GM21723 (cell line): ENCODE measurements at regions not wholly inside any gene's neighbourhood (a gene's known extent, or its start where the extent isn't known, plus 50 kb on each side); places are given as distances from the start of the nearest gene placed in this dataset.

ENCODE experiments used
- ATAC-seq: cut with Tn5 transposase; IDR thresholded peaks from one replicate; pipeline ENCODE4 v1.9.1; 2021; ENCODE audit warnings: mild to moderate bottlenecking, moderate library complexity; ENCODE audit not compliant: unreplicated experiment

DNA sequence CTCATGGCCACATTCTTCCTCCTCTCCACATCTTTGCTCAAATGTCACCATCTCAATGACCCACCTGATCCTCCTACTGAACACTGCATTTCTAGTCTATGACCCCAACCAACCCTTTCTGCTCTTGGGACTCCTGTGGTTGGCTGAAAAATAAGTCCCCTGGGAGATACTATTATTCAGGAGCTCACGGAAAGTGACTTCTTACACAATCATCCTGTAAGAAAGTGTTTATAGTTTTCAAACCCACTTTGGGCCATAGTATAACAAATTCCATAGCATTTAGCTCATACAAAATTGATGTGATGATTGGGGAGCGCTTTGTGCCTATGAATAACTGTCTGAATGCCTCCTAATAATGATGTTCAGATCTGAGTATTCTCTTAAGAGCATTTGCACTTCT is 161.4 kb upstream of the HS3ST1 start:
- ATAC-seq: no peak

DNA sequence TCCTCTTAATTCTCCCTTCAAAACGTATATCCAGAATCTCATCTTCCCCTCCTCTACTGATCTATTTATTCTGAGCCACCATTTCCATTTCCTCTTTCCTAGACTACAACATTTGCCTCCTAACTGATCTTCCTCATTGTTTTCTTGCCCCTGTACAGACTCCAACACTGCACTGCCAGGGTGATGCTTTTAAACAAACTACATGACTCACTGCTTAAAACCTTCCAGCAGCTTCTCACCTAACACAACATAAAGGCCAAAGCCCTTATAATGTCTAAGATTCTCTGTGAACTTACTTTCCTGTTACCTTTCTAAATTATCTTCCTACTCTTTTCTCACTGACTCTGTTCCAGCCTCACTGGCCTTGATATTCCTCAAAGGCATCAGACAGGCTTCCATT is 161.0 kb upstream of the HS3ST1 start:
- ATAC-seq: no peak

DNA sequence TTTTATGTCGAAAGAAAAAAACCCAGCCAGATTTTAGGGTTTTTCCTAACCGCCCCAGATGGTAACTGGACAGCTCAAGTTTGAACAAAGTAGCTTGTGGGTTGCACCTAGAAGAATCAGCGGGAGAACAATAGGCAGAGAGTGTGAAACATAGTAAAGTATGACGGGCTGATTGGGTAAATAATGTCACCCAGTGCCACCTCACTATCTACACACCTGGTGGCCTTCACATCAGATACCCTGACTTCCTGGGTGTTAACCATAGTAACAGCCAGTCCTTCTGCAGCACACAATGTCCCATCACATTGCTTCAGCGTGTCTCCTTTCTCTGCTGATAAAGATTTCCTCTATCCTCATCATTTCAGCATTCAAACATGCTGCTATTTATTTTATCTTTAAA is 159.1 kb upstream of the HS3ST1 start:
- no peak for ATAC-seq

DNA sequence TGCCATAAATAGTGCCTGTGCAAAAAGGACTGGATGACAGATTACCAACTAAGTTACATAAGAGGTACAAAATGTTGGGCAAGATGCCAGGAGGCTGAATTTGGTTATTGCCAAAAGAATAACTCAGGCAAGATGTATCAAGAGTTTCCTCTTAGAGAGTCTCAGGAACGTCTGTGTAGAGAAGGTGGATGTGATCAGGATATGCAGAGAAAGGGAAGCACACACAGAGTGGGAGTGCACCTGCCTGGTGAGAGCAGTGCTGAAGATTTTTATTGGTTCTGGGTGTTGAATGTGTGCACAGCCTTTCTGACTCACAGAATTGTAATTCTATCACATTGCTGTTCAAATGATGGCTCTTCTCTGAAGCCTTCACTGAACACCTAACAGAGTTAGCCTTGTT is 156.8 kb upstream of the HS3ST1 start:
- ATAC-seq: no peak

DNA sequence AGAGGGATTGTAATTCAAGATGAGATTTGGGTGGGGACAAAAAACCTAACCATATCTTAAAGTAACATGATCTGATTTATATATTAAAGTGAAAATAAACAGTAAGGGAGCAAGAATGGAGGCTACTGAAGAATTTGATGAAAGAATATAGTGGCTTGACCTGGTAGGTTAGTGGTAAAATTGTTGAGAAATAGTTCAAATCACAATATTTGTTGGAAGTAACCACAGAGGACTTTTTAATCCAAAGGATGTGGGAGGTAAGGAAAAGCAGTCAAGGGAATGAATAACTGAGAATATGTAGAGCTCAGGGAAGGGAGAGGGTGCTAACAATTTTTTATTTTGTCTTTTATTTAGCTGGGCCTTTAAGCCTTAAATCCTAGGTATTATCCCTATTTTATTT is 139.8 kb upstream of the HS3ST1 start:
- ATAC-seq: no peak

DNA sequence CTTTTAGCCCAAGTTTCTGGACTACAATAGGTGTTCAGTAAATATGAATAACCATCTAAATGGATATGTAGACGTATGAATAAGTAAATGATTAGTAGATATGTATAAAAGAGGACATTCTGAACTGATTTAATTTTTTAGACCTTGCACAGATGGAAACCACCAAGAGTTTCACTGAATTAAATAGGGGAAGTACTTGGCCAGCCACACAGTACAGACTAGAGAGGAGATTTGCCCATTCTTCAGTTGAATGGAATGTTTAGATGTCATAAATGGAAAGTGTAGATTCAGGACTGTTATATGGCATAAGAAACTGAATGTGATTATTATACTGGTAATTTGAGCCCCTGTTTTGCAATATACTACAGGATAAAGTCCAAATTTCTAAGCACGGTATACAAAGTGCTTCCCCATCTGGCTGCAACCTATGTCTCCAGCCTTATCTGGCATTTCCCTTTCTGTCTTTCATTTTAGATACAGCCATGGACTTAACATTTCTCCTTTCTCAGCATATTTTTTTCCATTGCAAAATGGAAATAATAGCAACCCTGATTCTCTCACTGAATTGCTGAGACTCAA is 137.8 kb upstream of the HS3ST1 start:
- ATAC-seq: peak; percentile 73

DNA sequence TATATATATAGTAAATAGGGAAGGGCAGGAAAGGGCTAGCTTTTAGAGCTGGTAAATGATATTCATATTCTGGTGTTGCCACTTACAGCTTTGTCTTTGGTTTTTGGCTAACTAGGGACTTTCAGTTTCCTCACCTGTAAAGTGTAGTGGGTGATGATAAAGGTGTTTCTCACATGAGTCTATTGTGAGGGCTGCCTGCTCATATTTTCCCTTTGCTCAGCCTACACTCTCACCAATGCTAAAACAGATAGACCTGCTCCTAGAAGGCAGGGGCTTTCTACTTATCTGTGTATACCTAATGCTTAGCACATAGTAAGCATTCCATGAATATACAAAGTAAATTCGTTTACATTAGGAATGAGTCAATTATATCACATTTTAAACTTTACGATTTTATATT is 137.2 kb upstream of the HS3ST1 start:
- ATAC-seq: no peak

DNA sequence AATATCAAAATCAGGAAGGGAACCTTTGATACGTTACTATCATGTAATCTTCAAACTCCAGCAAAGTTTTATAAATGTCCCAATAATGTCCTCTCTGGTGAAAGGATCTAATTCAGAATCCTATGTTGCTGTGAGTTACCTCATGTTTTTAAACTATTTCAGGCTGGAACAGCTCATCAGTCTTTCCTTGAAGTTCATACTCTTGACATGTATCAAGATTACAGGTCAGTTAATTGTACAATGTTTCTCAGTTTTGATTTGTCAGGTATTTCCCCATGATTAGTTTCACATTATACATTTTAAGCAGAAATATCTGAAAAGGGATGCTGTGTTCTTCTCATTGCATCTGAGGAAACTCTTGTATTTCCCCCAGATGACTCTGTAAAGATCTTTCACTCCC is 136.5 kb upstream of the HS3ST1 start:
- ATAC-seq: no peak

DNA sequence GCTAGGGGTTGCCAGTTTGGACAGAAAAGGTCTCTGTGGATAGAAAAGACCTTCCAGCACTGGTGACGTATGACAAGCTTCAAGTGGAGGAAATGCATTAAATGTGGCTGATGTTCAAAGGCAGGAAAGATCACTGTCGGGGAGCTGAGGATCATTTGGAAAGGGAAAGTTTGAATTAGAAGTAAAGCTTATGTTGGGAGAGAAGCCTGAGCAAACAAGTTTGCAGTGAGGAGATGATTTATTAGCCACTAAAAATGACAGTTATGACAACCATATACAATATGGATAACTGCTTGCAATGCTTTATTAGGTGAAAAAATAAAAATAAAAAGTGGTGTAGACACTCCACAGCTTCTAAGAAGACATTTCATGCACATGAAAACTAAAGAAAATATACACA is 135.3 kb upstream of the HS3ST1 start:
- no peak for ATAC-seq

DNA sequence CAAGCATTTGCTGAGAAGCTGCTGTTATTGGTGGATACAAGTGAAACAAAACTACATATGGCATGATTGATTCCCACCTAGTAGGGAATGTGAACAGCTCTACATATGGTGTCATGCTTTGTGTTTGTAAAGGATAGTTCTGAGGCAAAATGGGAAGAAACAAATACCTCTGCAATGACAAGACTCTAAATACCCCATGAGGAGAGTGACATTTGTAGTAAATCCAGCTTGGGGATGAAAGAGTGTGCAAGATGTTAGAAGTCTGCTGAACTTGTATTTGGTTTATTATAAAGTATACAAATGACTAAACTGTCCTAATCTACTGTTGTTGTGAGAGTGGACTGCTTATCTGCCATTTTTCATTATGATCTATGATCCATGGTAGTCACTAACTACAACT is 120.8 kb upstream of the HS3ST1 start:
- ATAC-seq: no peak

DNA sequence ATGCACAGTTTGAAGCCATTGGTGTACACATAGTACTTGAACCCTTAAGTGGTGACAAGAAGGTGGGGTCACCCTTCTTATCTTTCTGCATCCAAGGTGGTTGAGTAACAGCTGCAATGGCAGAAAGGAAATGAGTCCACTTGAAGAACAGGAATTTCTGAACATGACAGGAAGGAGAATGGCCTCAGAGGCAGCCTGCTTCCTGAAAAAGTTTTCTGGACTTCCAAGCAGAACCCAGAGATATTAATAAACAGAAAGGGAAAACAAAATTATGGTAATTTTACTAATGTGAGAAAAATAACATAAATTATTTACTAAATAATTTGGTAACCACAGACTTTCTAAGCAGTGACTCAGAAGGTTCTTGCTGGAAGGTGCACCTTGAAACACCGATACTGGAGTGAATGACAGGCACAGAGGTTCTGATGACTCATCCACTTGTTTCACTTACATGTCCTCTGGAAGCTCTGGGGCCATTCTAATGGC is 119.9 kb upstream of the HS3ST1 start:
- ATAC-seq: peak; percentile 87

DNA sequence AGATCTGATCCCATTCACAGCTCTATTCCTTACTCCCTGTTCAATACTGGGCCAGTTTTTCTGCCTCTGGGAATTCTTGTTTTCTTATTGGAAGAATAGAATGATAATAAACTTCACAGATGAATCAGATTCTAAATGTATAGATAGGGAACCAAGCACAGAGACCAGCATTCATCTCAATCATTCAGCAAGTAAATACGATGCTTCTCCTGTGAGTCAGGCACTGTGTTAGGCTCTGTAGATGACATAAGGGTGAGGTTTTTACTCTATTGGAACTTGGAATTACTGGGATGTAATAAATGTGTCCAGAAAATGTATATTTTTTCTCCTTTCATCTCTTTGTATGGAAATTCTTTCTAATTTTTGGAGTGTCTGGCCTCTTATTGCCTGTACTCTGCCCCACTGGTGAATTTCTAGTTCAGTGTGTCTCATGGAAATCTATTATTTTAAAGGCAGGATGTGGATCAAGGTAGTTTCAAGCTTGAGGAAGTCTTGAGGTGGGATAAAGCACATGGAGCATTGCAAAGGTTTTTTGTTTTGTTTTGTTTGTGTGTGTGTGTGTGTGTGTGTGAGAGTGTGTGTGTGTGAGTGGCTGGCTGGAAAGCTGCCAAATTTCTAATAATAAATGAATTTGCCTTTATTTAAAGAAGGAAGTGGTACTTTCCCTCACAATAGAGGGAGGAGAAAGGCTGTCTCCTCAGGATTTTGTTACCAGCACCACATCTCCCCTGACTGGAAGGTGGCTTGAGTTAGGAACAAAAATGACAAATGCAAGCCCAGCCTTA is 117.9 kb upstream of the HS3ST1 start:
- no peak for ATAC-seq

DNA sequence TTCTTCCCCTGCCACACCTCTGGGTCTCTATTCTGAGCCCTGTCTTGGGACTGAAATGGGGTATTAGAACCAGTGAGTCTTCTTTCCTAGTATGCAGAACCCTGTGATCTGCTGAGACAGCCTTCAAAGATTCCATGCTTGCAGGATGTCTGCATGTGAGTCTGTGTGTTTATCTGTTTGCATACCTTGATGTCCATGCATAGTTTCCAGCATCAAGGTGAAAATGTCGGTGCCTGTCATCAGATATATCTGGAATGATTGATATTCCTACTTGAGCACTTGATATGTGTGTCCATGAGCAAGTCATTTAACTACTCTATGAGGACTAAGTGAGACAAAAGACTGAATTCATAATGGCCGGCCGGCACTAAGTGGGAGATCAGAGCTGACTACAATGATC is 117.0 kb upstream of the HS3ST1 start:
- no peak for ATAC-seq

DNA sequence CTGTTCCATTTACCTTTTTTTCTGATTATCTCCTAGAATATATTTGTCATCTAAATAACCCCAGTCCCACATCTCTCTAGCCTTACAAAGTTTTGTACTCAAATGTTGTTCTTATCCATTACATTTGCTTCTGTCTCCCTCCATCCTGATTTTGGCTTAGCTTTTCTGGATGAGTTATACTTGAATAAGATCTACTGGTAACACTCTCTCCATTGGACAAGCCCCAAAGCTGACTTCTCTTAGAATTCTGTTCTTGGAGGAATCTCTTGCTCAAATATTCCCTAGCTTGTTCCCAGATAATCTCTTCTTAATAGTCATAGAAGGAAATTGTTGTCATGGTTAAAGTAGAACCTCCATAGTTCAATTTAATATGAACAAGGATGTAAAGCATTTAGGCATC is 115.5 kb upstream of the HS3ST1 start:
- ATAC-seq: no peak

DNA sequence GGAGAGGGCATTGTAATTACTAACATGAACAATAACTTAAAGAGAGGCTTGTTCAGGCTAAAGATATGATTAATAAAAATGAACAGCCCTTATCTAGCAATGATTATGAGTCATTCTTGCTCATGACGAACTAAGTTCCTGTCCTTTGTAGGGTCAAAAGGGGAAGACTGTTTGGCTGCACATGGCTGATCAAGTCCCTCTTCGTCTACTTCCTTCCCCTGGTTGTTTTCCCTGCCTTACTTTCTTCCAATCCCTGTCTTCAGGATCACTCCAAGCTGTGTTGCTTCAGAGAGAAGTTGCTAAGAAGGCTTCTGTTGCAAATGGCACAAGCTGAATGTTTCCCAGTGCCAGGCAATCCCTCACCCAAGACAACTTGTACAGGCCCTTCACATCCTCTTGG is 115.0 kb upstream of the HS3ST1 start:
- no peak for ATAC-seq

DNA sequence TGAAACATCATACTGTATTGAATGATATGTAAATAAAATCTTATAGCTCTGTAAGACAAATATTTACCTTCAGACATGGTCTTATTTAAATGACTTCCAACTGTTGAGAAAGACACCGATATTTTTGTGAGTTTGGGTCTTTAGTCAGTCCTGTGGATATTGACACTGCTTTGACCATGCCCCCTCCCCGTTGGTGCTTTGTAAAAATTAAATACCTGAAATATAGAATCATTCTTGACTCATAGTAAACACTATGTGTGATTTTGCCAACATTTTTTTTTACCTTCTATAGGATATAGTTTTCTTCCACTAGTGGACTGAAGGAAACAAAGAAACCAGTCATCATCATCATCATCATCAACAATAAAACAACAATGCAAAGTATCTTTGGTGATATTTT is 114.3 kb upstream of the HS3ST1 start:
- no peak for ATAC-seq

DNA sequence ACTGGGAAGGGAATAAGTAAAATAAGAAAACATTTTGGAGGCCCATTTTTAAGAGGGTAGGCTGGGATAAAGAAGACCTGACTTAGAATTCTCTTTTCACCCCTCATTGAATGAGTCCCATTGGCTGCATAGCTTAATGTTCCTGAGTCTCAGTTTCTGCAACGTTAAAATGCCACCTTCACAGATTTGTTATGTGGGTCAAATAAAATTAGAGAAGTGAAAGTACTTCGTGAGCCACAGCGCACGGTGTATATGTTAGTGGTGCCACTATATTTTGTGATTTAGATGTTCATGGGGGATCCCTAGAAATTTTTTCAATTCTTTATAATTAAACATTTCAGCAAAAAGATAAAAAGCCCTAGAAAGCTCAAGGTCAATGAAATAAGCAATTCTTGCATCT is 109.2 kb upstream of the HS3ST1 start:
- no peak for ATAC-seq

DNA sequence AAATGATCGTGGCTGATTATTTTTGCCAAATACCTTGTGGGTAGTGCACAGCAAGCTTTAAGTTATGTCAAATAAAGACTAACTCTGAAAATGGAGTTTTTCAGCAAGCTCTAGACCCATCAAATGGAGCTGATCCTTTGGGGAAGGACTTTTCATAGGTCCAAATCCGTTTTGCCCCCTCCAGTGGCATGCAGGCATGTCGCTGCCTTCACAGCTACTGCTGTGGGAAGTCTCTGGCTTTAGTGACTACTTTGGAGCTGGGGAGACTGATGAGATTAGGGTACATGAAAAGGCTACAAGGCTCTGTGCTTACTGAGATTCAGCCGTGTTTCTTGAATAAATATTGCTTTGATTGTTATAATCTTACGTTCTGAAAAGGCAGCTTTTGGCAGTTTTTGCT is 106.6 kb upstream of the HS3ST1 start:
- no peak for ATAC-seq

DNA sequence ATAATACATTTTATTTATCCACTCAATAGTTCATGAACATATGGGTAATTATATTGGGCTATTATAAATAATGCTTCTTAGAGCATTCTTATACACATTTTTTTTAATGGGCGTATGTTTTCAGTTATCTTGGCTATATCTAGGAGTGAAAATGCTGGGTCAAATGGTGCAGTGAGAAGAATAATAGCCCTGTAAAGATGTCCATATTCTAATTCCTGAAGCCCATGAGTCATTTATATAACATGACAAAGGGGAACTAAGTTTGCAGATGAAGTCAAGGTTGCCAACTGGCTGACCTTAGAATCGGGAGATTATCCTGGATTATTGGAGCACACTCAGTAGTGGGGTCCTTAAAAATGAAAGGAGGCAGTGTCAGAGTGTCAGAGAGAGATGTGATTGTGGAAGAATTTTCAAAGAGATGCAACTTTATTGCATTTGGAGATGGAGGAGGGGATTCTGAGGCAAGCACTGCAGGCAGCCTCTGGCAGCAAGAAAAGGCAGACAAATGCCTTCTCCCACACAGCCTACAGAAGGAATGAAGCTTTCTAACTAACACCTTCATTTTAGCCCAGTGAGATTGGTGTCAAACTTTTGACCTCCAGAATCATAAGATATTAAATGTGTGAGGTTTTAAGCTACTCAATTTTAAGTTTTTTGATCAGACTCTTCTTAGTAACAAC is 106.1 kb upstream of the HS3ST1 start:
- ATAC-seq: no peak

DNA sequence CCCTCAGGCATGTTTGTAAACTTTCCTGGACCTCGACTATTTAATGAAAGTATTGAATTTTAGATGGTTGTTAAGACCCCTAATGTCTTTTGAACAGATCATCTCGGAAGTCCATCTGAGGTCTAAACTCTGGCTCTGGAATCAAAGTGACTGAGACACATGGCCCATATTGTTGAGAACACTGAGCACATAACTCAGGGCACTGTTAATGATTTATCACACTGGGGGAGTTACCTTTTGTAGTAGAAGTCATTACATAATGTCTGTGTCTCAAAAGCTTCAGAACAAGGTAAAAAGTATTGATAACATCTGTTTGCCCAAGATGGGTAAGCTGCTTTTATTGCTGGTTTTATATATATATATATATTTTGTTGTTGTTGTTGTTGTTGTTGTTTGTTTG is 103.4 kb upstream of the HS3ST1 start:
- no peak for ATAC-seq

DNA sequence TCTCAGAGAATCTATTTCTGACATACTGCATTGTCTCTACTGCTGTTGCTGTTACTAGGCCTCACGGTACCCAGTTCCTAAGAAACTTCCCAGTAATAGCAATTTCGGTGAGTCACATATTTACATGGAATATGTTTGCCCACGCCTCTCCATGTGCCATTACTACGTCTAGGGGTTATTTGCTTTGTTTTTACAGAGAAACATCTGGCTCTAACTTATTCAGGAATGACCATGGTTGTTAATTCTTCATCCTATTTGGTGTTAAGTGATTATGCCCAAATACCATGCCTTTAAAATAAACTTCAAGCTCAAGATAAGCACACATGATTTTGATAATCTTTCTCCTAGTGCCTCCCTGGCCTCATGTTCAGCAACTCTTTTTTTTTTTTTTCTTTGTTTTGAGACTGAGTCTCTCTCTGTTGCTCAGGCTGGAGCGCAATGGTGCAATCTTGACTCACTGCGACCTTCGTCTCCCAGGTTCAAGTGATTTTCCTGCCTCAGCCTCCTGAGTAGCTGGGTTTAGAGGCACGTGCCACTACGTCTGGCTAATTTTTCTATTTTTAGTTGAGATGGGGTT is 101.0 kb upstream of the HS3ST1 start:
- ATAC-seq: no peak

DNA sequence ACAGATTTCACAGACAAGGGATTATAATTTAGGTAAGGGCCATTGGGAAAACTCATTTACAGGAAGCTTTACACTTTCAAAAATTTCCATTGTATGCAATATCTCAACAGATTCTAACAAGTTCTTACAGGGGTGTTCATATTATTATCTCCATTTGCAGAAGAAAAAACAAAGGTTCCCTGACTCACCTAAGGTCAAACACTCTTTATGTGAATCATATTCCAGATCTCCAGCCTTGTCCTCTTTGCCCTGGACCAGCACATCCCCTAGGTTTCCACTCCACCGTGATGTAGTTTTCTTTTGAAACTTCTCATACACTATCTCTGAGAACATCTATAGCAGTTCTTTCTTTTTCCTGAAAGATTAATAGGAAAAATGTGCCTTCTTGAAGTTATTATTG is 96.4 kb upstream of the HS3ST1 start:
- no peak for ATAC-seq
